Spinal cord (tissue), 9 donors: ENCODE measurements at regions not wholly inside any gene's neighbourhood (a gene's known extent, or its start where the extent isn't known, plus 50 kb on each side); places are given as distances from the start of the nearest gene placed in this dataset.

ENCODE experiments used
- DNase-seq, 6 donors: peaks; one replicate each; pipeline versions ENCODE4 v3.0.0 to v3.0.0-alpha.2; 2013 to 2015; ENCODE audit warnings: low spot score in 6 of 6, low read depth in 4 of 6
- H3K27ac ChIP-seq: one replicate; pipeline ENCODE4 v1.5.1; 2013; ENCODE audit warnings: low read depth, low read length, control low read depth
- H3K27me3 ChIP-seq: one replicate; pipeline ENCODE4 v1.6.1; 2013; ENCODE audit warnings: low read length; ENCODE audit not compliant: control insufficient read depth, insufficient read depth
- H3K36me3 ChIP-seq: one replicate; pipeline ENCODE4 v1.6.1; 2013; ENCODE audit warnings: low read length; ENCODE audit not compliant: control insufficient read depth, insufficient read depth
- H3K4me1 ChIP-seq: one replicate; pipeline ENCODE4 v1.6.1; 2013; ENCODE audit warnings: low read length; ENCODE audit not compliant: control insufficient read depth, insufficient read depth
- H3K4me3 ChIP-seq: one replicate; pipeline ENCODE4 v1.5.1; 2013; ENCODE audit warnings: low read depth, low read length, control low read depth
- H3K9me3 ChIP-seq: one replicate; pipeline ENCODE4 v1.6.1; 2013; ENCODE audit warnings: low read length; ENCODE audit not compliant: control insufficient read depth, insufficient read depth
- WGBS: methylation state at CpG from one replicate; pipeline ENCODE4 v1.1.5; 2013; ENCODE audit warnings: missing lambda C conversion rate; ENCODE audit not compliant: insufficient coverage; 5-methylcytosine and 5-hydroxymethylcytosine counted together
- donor health status: healthy.

DNA sequence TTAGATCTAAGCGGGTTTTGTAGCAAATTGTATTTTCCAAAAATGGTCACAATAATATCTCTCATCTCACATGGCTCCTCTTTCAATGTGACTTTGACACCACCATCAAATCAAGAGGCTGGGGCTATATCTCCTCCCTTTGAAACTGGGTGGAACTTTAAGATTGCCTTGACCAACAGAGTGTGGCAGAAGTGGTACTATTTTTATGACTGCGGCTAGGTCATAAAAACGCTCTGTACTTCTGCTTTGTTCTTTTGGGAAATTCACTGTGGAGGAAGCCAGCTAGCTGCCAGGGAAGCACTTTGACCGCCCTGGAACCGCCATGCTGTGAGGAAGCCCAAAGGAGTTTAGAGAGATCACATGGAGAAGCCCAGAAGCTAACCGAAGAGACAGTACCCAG lies 50.7 kb upstream of the ACOT11 start:
- Histone ChIP-seq H3K4me3 (no peak overlapping the region), H3K9me3 (no peaks in the 10 kb centered on the region), H3K36me3 (no peaks in the 10 kb centered on the region), H3K27ac (no peak overlapping the region), H3K4me1 (peaks cover 21% of the 10 kb centered on the region), H3K27me3 (peaks cover 18% of the 10 kb centered on the region)
- 81% methylated on average over 5 of the region's 6 CpGs for WGBS
- no peak for DNase-seq

DNA sequence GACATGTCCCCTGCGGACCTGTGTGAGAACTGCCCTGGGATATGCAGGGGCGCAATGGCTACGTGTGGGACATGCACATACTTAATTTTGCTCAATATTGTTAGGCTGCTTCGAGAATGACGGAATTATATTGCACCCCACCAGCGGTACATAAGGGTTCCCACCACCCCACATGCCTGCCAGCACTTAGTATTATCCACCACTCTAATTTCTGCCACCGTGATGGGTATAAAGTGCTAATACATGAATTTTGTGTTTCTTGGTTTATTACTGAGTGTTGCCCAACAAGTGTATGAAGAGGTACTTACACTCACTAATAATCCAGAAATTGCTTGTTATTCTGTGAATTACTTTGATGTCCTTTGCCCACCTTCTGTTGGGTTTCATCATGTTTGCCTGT lies 52.1 kb upstream of the ACOT11 start:
- Histone ChIP-seq H3K4me3 (no peak overlapping the region), H3K9me3 (no peaks in the 10 kb centered on the region), H3K4me1 (peaks cover 24% of the 10 kb centered on the region), H3K36me3 (no peaks in the 10 kb centered on the region), H3K27ac (no peak overlapping the region), H3K27me3 (peaks cover 18% of the 10 kb centered on the region)
- WGBS, result 100% methylated on average over 3 of the region's 7 CpGs
- DNase-seq, result no peak

DNA sequence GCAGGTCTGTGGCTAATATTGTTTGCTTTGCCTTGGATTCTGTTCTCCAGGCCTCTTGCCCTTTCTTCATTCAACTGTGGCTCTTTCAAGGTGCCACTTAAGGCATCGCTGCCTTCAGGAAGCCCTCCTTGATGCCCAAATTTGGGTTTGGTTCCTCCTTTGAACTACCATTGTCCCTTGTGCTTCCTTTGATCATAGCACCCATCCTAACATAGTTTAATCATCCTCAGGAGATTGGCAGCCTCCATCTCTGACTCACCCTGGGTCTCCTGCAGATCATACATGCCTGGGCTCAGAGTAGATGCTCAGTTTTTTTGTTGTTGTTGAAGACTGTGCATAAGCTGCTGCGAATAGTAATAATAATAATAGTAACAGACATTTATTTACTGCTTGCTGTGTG lies 54.4 kb upstream of the ACOT11 start:
- Histone ChIP-seq H3K4me3 (no peak overlapping the region), H3K9me3 (no peaks in the 10 kb centered on the region), H3K27me3 (peaks cover 5% of the 10 kb centered on the region), H3K36me3 (no peaks in the 10 kb centered on the region), H3K4me1 (peaks cover 32% of the 10 kb centered on the region), H3K27ac (no peak overlapping the region)
- no peak for DNase-seq
- 100% methylated on average over 1 of the region's 2 CpGs for WGBS

DNA sequence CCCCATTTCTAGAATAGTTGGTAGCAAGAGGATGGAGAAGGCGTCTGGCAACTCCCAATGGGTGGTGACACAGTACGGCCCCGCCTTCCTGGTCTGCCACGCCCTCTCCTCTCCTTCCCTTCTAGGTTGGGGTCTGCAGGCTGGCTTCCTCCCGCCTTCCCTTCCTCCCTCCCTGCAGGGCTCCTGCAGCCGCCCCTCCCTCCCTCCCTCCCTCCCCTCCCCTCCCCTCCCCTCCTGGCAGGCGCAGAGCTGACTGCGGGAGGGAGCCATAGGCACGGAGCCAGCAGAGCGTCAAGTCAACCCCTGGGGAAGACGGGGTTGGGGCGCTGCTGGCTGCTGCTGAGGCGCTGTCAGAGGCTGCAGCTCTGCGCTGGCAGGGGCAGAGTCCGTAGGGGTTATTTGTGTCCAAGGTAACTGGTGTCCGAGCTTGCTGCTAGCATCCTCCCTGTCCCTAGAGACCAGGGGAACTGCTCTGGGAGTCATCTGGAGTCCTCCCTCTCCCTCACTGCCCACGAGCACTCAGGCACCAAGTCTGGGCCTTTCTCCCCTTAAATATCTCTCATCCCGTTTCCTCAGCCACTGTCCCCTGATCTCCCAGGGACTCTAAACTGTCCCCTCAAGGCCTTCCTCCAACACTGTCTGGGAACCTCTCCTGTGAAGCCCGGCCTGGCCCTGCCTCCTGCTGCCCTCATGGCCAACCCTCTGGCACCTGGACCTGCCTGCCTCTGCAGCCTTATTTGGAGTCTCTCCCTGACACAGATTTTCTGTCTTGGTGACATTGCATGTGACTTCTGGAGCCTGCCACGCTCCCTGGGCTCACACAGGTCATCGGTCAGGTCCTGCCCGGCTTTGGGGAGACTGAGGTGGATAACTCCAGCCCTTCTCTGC lies 57.4 kb upstream of the ACOT11 start:
- H3K27me3 ChIP-seq, result no peaks in the 10 kb centered on the region
- peak in 2 of 6 donors; percentile 70 to 83 for DNase-seq
- no peak overlapping the region for H3K27ac ChIP-seq
- H3K36me3 ChIP-seq, result no peaks in the 10 kb centered on the region
- 26% methylated on average over 15 of the region's 22 CpGs for WGBS
- H3K4me1 ChIP-seq, result peaks cover 50% of the 10 kb centered on the region
- no peak overlapping the region for H3K4me3 ChIP-seq
- no peaks in the 10 kb centered on the region for H3K9me3 ChIP-seq

DNA sequence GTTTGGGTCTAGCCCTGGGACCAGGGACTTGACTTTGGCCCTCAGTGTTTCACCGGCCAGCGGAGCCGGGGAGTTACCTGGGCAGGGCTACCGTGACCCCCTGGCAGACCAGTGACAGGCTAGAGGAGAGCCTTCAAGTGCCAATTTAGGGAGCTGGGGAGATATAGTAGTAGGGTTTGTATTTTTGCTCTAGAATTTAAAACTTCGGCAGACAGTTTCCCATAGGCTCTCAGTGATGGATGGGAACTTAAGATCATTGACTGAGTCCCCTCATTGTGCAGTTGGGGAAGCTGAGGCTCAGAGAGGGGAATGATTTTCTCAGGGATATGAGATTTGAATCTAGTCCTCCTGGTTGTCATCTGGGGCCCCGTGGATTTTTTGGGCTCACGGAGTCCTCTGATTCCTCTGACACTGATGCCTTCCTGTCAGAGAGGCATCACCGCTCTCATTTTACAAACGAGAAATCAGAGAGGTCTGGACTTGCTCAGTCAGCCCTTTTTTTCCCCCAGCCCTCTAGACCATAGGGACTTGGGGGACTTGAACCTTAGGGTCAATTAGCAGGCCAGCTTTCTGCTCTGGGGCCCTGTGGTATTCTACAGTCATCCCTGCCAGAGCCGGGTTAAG lies 58.3 kb upstream of the ACOT11 start:
- Histone ChIP-seq H3K27me3 (no peaks in the 10 kb centered on the region), H3K36me3 (no peaks in the 10 kb centered on the region), H3K4me1 (peaks cover 55% of the 10 kb centered on the region), H3K4me3 (no peak overlapping the region), H3K9me3 (no peaks in the 10 kb centered on the region), H3K27ac (no peak overlapping the region)
- 24% methylated on average over 10 of the region's 10 CpGs for WGBS
- DNase-seq, result peak in 1 of 6 donors; percentile 16

DNA sequence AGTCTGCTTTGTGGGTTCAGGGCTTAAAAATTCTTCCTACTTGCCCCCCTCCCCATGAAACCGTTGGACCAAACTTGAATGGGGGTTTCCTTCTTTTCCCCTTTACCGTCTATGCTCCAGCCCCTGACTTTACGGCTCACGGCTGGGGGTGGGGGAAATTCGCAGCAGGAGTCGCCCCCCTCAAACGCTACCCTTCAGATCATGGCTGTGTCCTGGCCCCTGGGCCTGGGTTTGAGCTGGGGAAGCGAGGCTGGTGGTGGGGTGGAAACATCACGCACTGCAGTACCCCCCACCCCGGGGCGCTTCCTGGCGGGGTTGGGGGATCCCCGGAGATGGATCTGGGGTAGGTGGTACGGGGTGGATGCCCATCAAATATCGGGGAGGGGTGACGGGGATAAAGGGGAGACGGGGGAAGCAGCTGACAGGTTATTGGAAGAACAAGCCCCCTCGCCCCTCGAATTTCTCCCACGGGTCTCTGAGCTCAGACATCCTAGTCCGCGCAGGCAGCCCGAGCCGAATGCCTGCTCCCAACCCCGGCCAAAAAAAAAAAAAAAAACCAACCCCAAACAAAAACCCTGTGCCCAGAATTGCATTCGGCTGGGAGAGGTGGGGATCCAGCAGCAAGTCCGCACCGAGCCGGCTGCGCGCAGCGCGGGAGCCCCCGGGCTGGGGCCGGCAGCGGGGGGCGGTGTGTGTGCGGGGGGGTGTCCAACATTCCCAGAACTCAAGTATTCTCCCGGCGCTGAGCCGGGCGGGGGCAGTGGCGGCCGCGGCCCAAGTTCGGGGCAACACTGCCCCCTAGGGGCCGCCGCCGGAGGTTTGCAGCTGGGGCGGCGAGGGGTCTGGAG lies 59.0 kb upstream of the ACOT11 start:
- Histone ChIP-seq H3K9me3 (no peaks in the 10 kb centered on the region), H3K36me3 (no peaks in the 10 kb centered on the region), H3K27me3 (no peaks in the 10 kb centered on the region), H3K4me3 (peak overlapping the region; percentile 54), H3K4me1 (peaks cover 55% of the 10 kb centered on the region), H3K27ac (peak overlapping the region; percentile 96)
- peak in 3 of 6 donors; percentile 75 to 94 (median 94) for DNase-seq
- WGBS, result 0% methylated on average over 21 of the region's 51 CpGs

DNA sequence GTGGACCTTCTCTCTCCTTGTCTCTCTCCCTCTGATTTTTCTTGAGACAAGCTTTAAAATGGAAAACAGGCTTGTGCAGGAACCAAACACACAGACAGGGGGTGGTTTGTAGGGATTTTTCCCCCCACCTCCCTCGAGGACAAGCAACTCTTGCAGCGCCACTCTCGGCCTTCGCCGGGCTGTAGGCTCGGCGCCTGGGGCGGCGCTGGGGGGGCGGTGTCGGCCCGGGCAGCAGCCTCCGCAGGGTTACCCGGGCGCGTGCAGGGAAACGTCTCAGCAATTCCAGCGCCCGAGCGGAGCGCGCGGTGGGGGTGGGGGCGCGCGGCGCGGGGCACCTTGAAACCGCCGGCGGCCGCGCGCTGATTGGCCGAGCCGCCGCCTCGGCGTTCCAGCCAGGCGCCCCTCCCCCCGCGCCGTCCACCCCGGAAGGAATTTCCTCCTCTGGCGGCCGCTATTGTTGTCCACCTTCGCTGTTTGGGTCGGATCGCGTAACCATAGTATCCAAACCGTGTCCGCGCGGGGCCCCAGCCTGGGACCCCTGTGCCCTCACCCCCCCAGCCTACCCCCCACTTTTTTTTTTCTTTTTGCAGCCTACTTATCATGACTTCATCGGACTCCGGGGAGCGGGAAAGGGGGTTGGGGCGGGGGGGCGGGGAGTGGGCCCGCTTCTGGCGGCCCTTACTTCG lies 59.8 kb upstream of the ACOT11 start:
- no peaks in the 10 kb centered on the region for H3K9me3 ChIP-seq
- H3K36me3 ChIP-seq, result no peaks in the 10 kb centered on the region
- 0% methylated on average over 49 of the region's 62 CpGs for WGBS
- no peaks in the 10 kb centered on the region for H3K27me3 ChIP-seq
- H3K27ac ChIP-seq, result peak overlapping the region; percentile 96
- H3K4me3 ChIP-seq, result peak overlapping the region; percentile 54
- peak in 4 of 6 donors; percentile 77 to 96 (median 88) for DNase-seq
- H3K4me1 ChIP-seq, result peaks cover 55% of the 10 kb centered on the region

DNA sequence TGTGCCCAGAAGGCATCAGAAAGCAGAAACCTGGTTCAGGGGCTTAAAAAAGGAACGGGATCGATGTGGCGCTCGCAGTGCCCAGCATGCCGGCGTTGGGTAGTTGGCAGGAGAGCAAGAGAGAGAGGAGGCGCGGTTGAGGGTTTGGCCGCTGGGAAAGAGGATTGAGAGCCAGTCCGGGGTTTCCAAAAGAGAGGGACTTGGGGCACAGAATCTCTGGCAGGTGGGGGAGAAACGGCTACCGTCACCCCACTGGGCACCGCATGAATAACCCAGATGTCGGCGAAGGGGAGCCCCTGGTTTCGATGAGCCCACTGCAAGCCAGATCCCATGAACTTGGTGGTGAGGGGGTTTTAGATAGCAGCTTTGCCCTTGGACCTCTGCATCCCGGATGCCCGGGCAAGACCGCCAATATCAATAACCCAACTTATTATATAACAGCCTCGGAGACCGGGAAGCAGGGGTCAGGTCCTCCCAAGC lies 60.4 kb upstream of the ACOT11 start:
- Histone ChIP-seq H3K27ac (peak overlapping the region; percentile 93), H3K27me3 (no peaks in the 10 kb centered on the region), H3K4me3 (peak overlapping the region; percentile 34), H3K4me1 (peaks cover 55% of the 10 kb centered on the region), H3K36me3 (no peaks in the 10 kb centered on the region), H3K9me3 (no peaks in the 10 kb centered on the region)
- DNase-seq, result peak in 2 of 6 donors; percentile 67 to 75
- WGBS, result 1% methylated on average over 18 of the region's 21 CpGs

DNA sequence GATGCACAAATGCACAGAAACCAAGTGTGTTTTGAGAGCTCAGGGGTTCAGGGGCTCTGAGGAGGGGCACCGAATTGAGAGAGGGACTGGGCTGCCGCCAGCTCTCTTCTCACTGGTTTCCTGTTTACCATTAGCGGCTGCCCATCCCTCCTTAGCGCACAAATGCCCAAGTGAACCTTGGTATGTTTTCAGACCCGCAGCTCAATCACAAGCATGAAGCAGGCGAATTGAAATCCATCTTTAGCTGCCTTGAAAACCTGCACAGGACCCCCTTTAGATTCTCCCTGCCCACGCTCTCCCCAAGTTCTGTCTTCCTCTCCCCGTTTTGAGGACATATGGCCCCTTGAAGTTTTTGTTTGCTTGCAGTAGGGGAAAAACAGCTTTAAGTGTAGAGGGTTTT lies 61.1 kb upstream of the ACOT11 start:
- peak overlapping the region; percentile 93 for H3K27ac ChIP-seq
- WGBS, result 34% methylated on average over 4 of the region's 8 CpGs
- H3K4me3 ChIP-seq, result no peak overlapping the region
- peaks cover 55% of the 10 kb centered on the region for H3K4me1 ChIP-seq
- H3K9me3 ChIP-seq, result no peaks in the 10 kb centered on the region
- peak in 2 of 6 donors; percentile 25 to 54 for DNase-seq
- H3K27me3 ChIP-seq, result no peaks in the 10 kb centered on the region
- H3K36me3 ChIP-seq, result no peaks in the 10 kb centered on the region
